Aorta (tissue), 5 donors: ENCODE measurements at regions not wholly inside any gene's neighbourhood (a gene's known extent, or its start where the extent isn't known, plus 50 kb on each side); places are given as distances from the start of the nearest gene placed in this dataset.

Source experiments
- ATAC-seq: fragments of 200-7000 bp; cut with Tn5 transposase; one replicate; pipeline ENCODE4 v1.9.1; 2022; ENCODE audit warnings: moderate library complexity; ENCODE audit not compliant: low FRiP score
- DNase-seq, 2 donors: peaks; one replicate each; pipeline ENCODE4 v3.0.0-alpha.2; 2020
- H3K27ac ChIP-seq, 2 donors: one replicate each; pipeline ENCODE4 v1.5.1; 2013; ENCODE audit warnings: low read length in 2 of 2, mild to moderate bottlenecking in 2 of 2, moderate library complexity in 2 of 2, control low read depth in 1 of 2, inconsistent platforms in 1 of 2, low read depth in 1 of 2
- H3K27me3 ChIP-seq, 2 donors: one replicate each; pipeline ENCODE4 v1.6.1; 2013; ENCODE audit warnings: control low read depth in 1 of 2, low read length in 1 of 2, mild to moderate bottlenecking in 1 of 2, moderate library complexity in 1 of 2; ENCODE audit not compliant: insufficient read depth in 2 of 2, control insufficient read depth in 1 of 2
- H3K36me3 ChIP-seq, 2 donors: one replicate each; pipeline ENCODE4 v1.6.1; 2013; ENCODE audit warnings: control low read depth in 1 of 2, low read length in 1 of 2, mild to moderate bottlenecking in 1 of 2; ENCODE audit not compliant: insufficient read depth in 2 of 2, control insufficient read depth in 1 of 2
- H3K4me1 ChIP-seq, 2 donors: one replicate each; pipeline ENCODE4 v1.6.1; 2013; ENCODE audit warnings: low read length in 2 of 2, control low read depth in 1 of 2, mild to moderate bottlenecking in 1 of 2, moderate library complexity in 1 of 2; ENCODE audit not compliant: insufficient read depth in 2 of 2, control insufficient read depth in 1 of 2
- H3K4me3 ChIP-seq, 2 donors: one replicate each; pipeline ENCODE4 v1.5.1; 2013; ENCODE audit warnings: low read length in 2 of 2, control low read depth in 1 of 2, mild to moderate bottlenecking in 1 of 2
- H3K9me3 ChIP-seq: one replicate; pipeline ENCODE4 v1.6.1; 2013; ENCODE audit warnings: mild to moderate bottlenecking, low read length; ENCODE audit not compliant: control insufficient read depth
- WGBS, 2 donors: extraction: QIAGEN DNeasy Blood & Tissue Kit; methylation state at CpG; one replicate each; pipeline ENCODE4 v1.1.7; 2013; 5-methylcytosine and 5-hydroxymethylcytosine counted together
- intact Hi-C, 2 donors: fragments of 100-400 bp; cut with DNase I; formaldehyde crosslinking; loops; one replicate each; pipeline versions ENCODE4 v1.14.2 to v1.15.0; 2022
- donor health status: healthy with polysubstance abuse.
- donor health status: Bipolar disorder and iron deficiency.
- donor health status: DM: no; HTN: no; CAD: no.
- donor health status: DM: no; HTN: no; CAD: no.
- donor health status: DM: yes; HTN: yes; CAD: no.

GRCh38 chr10:57628592-57629284 lies 639.0 kb downstream of the IPMK start:
- Histone ChIP-seq H3K36me3 (no peaks in the 10 kb centered on the region), H3K4me3 (no peak overlapping the region), H3K27me3 (no peaks in the 10 kb centered on the region), H3K9me3 (no peaks in the 10 kb centered on the region), H3K27ac (no peak overlapping the region), H3K4me1 (no peaks in the 10 kb centered on the region)
- ATAC-seq (no peak), DNase-seq (no peak)
- intact Hi-C loops = no loop called here
- WGBS, 2 donors = 23 to 33% methylated on average over 3 of the region's 3 CpGs

- WGBS, 2 donors = 40 to 42% methylated on average over 2 of the region's 2 CpGs
- no peak for DNase-seq
- H3K27me3 ChIP-seq = no peaks in the 10 kb centered on the region
- ATAC-seq = no peak
- H3K36me3 ChIP-seq = no peaks in the 10 kb centered on the region
- no peaks in the 10 kb centered on the region for H3K9me3 ChIP-seq
- intact Hi-C loops = no loop called here
- H3K27ac ChIP-seq = no peak overlapping the region
- no peak overlapping the region for H3K4me3 ChIP-seq
- no peaks in the 10 kb centered on the region for H3K4me1 ChIP-seq
These were observed 640.0 kb downstream of the IPMK start for GRCh38 chr10:57627642-57628178.

- ATAC-seq (no peak), DNase-seq (no peak)
- no peaks in the 10 kb centered on the region for H3K4me1 ChIP-seq
- no peak overlapping the region for H3K4me3 ChIP-seq
- H3K27me3 ChIP-seq = no peaks in the 10 kb centered on the region
- 73 to 76% methylated on average over 5 of the region's 5 CpGs for WGBS, 2 donors
- H3K36me3 ChIP-seq = no peaks in the 10 kb centered on the region
- no peak overlapping the region for H3K27ac ChIP-seq
- intact Hi-C loops = no loop called here
- H3K9me3 ChIP-seq = no peaks in the 10 kb centered on the region
These were observed 642.7 kb downstream of the IPMK start for GRCh38 chr10:57624856-57625592.

GRCh38 chr10:57624066-57624465 lies 643.6 kb downstream of the IPMK start:
- ATAC-seq = no peak
- Histone ChIP-seq H3K9me3 (no peaks in the 10 kb centered on the region), H3K4me1 (no peaks in the 10 kb centered on the region), H3K36me3 (no peaks in the 10 kb centered on the region), H3K27ac (no peak overlapping the region), H3K27me3 (no peaks in the 10 kb centered on the region), H3K4me3 (no peak overlapping the region)
- intact Hi-C loops = no loop called here
- 87% methylated on average over 1 of the region's 1 CpG for WGBS, 2 donors
- DNase-seq = no peak

GRCh38 chr10:57621466-57621865 lies 646.2 kb downstream of the IPMK start:
- no peak overlapping the region for H3K4me3 ChIP-seq
- no peak overlapping the region for H3K27ac ChIP-seq
- H3K36me3 ChIP-seq = no peaks in the 10 kb centered on the region
- no peaks in the 10 kb centered on the region for H3K9me3 ChIP-seq
- intact Hi-C loops = no loop called here
- H3K4me1 ChIP-seq = no peaks in the 10 kb centered on the region
- ATAC-seq (no peak), DNase-seq (no peak)
- no peaks in the 10 kb centered on the region for H3K27me3 ChIP-seq
- WGBS, 2 donors = 43 to 51% methylated on average over 3 of the region's 3 CpGs

- Histone ChIP-seq H3K27ac (no peak overlapping the region), H3K9me3 (no peaks in the 10 kb centered on the region), H3K36me3 (no peaks in the 10 kb centered on the region), H3K4me3 (no peak overlapping the region), H3K4me1 (no peaks in the 10 kb centered on the region), H3K27me3 (no peaks in the 10 kb centered on the region)
- DNase-seq (no peak), ATAC-seq (no peak)
- WGBS, 2 donors = 40 to 53% methylated on average over 4 of the region's 4 CpGs
- intact Hi-C loops = no loop called here
These were observed 661.7 kb downstream of the IPMK start for GRCh38 chr10:57605948-57606485.

- Histone ChIP-seq H3K36me3 (no peaks in the 10 kb centered on the region), H3K4me3 (no peak overlapping the region), H3K27ac (no peak overlapping the region), H3K9me3 (no peaks in the 10 kb centered on the region), H3K27me3 (no peaks in the 10 kb centered on the region), H3K4me1 (no peaks in the 10 kb centered on the region)
- intact Hi-C loops = no loop called here
- DNase-seq (no peak), ATAC-seq (no peak)
- WGBS, 2 donors = 86 to 89% methylated on average over 4 of the region's 4 CpGs
These were observed 668.3 kb downstream of the IPMK start for GRCh38 chr10:57599440-57599839.

- intact Hi-C loops = no loop called here
These were observed 673.6 kb downstream of the IPMK start for GRCh38 chr10:57593983-57594573.

More at GRCh38 chr10:57593983-57594573, 673.6 kb downstream of the IPMK start:
- H3K9me3 ChIP-seq = no peaks in the 10 kb centered on the region
- no peak for ATAC-seq
- no peak for DNase-seq
- H3K4me1 ChIP-seq = no peaks in the 10 kb centered on the region
- 80 to 84% methylated on average over 1 of the region's 1 CpG for WGBS, 2 donors
- no peak overlapping the region for H3K4me3 ChIP-seq
- no peaks in the 10 kb centered on the region for H3K27me3 ChIP-seq
- no peak overlapping the region for H3K27ac ChIP-seq
- H3K36me3 ChIP-seq = no peaks in the 10 kb centered on the region
